OCI-LY1 (cell line): ENCODE measurements at regions not wholly inside any gene's neighbourhood (a gene's known extent, or its start where the extent isn't known, plus 50 kb on each side); places are given as distances from the start of the nearest gene placed in this dataset.

Source experiments
- H2AFZ ChIP-seq: fragments of 200-600 bp; sonication (generic), shearing (Covaris generic); 2 replicates; pipeline ENCODE4 v1.6.0; 2014; ENCODE audit warnings: antibody characterized with exemption, mild to moderate bottlenecking, low read length
- H3F3A ChIP-seq: fragments of 200-600 bp; sonication (generic), shearing (Covaris generic); 2 replicates; pipeline ENCODE4 v1.6.0; 2014; ENCODE audit warnings: mild to moderate bottlenecking, antibody characterized with exemption, low read length, moderate library complexity; ENCODE audit not compliant: insufficient read depth
- H3K27ac ChIP-seq: fragments of 200-600 bp; sonication (generic); 2 replicates; pipeline ENCODE4 v1.5.1; 2014; ENCODE audit warnings: low read length, mixed run types, mild to moderate bottlenecking, low read depth; ENCODE audit not compliant: poor library complexity, severe bottlenecking
- H3K27me3 ChIP-seq: fragments of 200-600 bp; sonication (generic); 2 replicates; pipeline ENCODE4 v1.6.0; 2014; ENCODE audit warnings: antibody characterized with exemption, mild to moderate bottlenecking, low read length, moderate library complexity; ENCODE audit not compliant: insufficient read depth
- H3K36me3 ChIP-seq: fragments of 200-600 bp; sonication (generic); 2 replicates; pipeline ENCODE4 v1.6.1; 2014; ENCODE audit warnings: mild to moderate bottlenecking, antibody characterized with exemption, low read length, moderate library complexity, mixed read lengths; ENCODE audit not compliant: insufficient read depth
- H3K4me1 ChIP-seq: fragments of 200-600 bp; sonication (generic); 2 replicates; pipeline ENCODE4 v1.5.1; 2014; ENCODE audit warnings: mild to moderate bottlenecking, low read length, moderate library complexity; ENCODE audit not compliant: insufficient read depth, severe bottlenecking
- H3K4me2 ChIP-seq: fragments of 200-600 bp; sonication (generic), shearing (Covaris generic); 2 replicates; pipeline ENCODE4 v1.6.1; 2014; ENCODE audit warnings: low read length
- H3K4me3 ChIP-seq: fragments of 200-600 bp; sonication (generic); 2 replicates; pipeline ENCODE4 v1.5.1; 2014; ENCODE audit warnings: low read length, low read depth, mild to moderate bottlenecking, mixed read lengths; ENCODE audit not compliant: poor library complexity, severe bottlenecking
- H3K79me2 ChIP-seq: fragments of 200-600 bp; shearing (Covaris generic); 2 replicates; pipeline ENCODE4 v1.6.1; 2016; ENCODE audit warnings: mixed run types, low read length, mixed read lengths; ENCODE audit not compliant: insufficient read depth
- H3K9ac ChIP-seq: fragments of 200-600 bp; sonication (generic), shearing (Covaris generic); 2 replicates; pipeline ENCODE4 v1.6.1; 2014; ENCODE audit warnings: mild to moderate bottlenecking, low read length, mixed read lengths
- H3K9me2 ChIP-seq: fragments of 200-600 bp; sonication (generic), shearing (Covaris generic); 2 replicates; pipeline ENCODE4 v1.6.1; 2014; ENCODE audit warnings: low read depth, mild to moderate bottlenecking, low read length, mixed read lengths
- H3K9me3 ChIP-seq: fragments of 200-600 bp; shearing (Covaris generic); 2 replicates; pipeline ENCODE4 v1.6.1; 2014; ENCODE audit warnings: low read length, mixed read lengths
- H4K20me1 ChIP-seq: fragments of 200-600 bp; sonication (generic), shearing (Covaris generic); 2 replicates; pipeline ENCODE4 v1.6.0; 2016; ENCODE audit warnings: mild to moderate bottlenecking, low read length; ENCODE audit not compliant: insufficient read depth
- EZH2 ChIP-seq: fragments of 200-600 bp; sonication (generic), shearing (Covaris generic); IDR thresholded peaks from 2 replicates; pipeline ENCODE4 v1.8.0; 2017; ENCODE audit warnings: borderline replicate concordance, mixed run types, mild to moderate bottlenecking, antibody characterized with exemption, low read length, moderate library complexity, mixed read lengths
- TF ChIP-seq, protein P1 (sequence below): fragments of 200-600 bp; sonication (generic), shearing (Covaris generic); IDR thresholded peaks from 2 replicates; pipeline ENCODE4 v1.5.1; 2017; ENCODE audit warnings: mild to moderate bottlenecking, antibody characterized with exemption, low read length, moderate library complexity, mixed read lengths

DNA sequence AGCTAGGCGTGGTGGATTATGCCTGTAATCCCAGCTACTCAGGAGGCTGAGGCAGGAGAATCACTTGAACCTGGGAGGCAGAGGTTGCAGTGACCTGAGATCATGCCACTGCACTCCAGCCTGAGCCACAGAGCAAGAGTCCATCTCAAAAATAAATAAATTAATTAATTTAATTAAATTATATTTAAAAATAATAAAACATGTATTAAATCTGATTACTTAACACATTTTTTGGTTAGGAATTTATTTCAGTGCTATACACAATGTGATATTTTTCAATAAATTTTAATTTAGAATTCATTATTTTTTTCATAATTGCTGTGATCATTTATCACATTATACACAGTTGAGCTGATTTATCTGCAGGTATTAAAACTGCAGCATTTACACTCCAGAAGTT, 1101.5 kb upstream of the MIR17HG start:
- H3F3A ChIP-seq: no peaks in the 10 kb centered on the region
- no peak overlapping the region for H3K4me3 ChIP-seq
- H3K9me2 ChIP-seq: peaks cover 2% of the 10 kb centered on the region; the same call in 1 of the 2 replicates
- H2AFZ ChIP-seq: no peak overlapping the region
- H3K79me2 ChIP-seq: no peaks in the 10 kb centered on the region
- H3K9ac ChIP-seq: no peak overlapping the region
- H4K20me1 ChIP-seq: no peaks in the 10 kb centered on the region; the same call in 1 of the 2 replicates
- no peaks in the 10 kb centered on the region for H3K4me1 ChIP-seq
- H3K4me2 ChIP-seq: no peak overlapping the region
- no peak overlapping the region for H3K27ac ChIP-seq
- no peaks in the 10 kb centered on the region for H3K9me3 ChIP-seq
- H3K27me3 ChIP-seq: no peaks in the 10 kb centered on the region
- TF ChIP-seq, protein P1, sequence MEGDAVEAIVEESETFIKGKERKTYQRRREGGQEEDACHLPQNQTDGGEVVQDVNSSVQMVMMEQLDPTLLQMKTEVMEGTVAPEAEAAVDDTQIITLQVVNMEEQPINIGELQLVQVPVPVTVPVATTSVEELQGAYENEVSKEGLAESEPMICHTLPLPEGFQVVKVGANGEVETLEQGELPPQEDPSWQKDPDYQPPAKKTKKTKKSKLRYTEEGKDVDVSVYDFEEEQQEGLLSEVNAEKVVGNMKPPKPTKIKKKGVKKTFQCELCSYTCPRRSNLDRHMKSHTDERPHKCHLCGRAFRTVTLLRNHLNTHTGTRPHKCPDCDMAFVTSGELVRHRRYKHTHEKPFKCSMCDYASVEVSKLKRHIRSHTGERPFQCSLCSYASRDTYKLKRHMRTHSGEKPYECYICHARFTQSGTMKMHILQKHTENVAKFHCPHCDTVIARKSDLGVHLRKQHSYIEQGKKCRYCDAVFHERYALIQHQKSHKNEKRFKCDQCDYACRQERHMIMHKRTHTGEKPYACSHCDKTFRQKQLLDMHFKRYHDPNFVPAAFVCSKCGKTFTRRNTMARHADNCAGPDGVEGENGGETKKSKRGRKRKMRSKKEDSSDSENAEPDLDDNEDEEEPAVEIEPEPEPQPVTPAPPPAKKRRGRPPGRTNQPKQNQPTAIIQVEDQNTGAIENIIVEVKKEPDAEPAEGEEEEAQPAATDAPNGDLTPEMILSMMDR: no peak
- no peak for TF ChIP-seq EZH2
- H3K36me3 ChIP-seq: no peaks in the 10 kb centered on the region

DNA sequence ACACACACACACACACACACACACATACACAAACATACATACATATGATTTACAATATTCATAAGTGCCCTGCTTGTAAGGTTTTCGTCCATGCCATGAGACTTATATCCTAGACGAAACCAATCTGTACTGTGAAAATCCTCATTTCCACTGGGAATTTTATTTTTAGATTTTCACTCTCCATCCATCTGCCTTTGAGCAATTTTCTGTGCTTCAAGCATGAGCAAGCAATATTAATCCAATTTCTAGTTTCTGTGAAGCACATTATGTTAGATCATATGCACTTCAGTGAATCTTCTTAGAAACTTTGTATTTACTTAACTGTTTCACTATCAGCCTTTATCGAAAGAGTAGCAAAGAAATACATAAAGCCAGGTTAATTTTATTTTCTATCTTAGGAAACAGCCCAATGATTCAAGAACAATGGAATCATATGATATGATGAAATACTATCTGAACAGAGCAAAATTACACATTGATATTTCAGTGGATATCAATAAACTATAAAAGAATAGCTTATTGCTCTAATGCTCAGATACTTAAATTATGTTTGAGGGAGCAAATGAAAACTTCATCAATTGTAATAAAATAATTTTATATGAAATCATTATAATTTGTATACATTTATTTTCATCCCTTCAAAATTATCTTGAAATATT, 1100.7 kb upstream of the MIR17HG start:
- no peaks in the 10 kb centered on the region for H4K20me1 ChIP-seq
- no peak overlapping the region for H3K4me3 ChIP-seq
- H3K4me1 ChIP-seq: no peaks in the 10 kb centered on the region
- H3K36me3 ChIP-seq: no peaks in the 10 kb centered on the region
- no peak overlapping the region for H3K27ac ChIP-seq
- peaks cover 2% of the 10 kb centered on the region; the same call in 1 of the 2 replicates for H3K9me2 ChIP-seq
- H3K27me3 ChIP-seq: no peaks in the 10 kb centered on the region
- no peaks in the 10 kb centered on the region for H3F3A ChIP-seq
- H3K9ac ChIP-seq: no peak overlapping the region
- H3K4me2 ChIP-seq: no peak overlapping the region
- no peaks in the 10 kb centered on the region for H3K9me3 ChIP-seq
- H3K79me2 ChIP-seq: no peaks in the 10 kb centered on the region
- TF ChIP-seq EZH2: no peak
- TF ChIP-seq, protein P1: no peak
- no peak overlapping the region for H2AFZ ChIP-seq

DNA sequence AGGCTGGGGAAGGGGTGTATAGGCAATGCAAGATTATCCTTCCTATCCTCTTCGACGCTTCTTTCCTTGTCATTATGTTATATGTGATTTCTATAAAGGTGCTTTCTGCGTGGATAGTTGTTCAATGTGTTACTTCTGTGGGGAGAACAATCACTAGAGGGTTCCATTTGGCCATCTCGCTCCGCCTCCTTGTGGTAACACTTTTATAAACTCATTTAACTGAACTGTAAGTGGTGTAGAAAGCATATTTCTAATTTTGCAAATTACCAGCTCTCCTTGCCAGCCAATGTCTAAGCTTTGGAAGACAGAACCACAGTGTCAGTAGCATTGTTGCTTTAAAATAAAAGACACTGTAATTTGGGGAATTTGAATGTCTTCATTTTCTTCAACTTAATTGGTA, 1093.7 kb upstream of the MIR17HG start:
- H2AFZ ChIP-seq: no peak overlapping the region
- no peaks in the 10 kb centered on the region for H3K9me3 ChIP-seq
- H3K4me3 ChIP-seq: no peak overlapping the region

More for the DNA sequence above, 1093.7 kb upstream of the MIR17HG start:
- Histone ChIP-seq H3K79me2 (no peaks in the 10 kb centered on the region), H3K9ac (no peak overlapping the region), H3K4me1 (no peaks in the 10 kb centered on the region), H4K20me1 (no peaks in the 10 kb centered on the region), H3K27me3 (no peaks in the 10 kb centered on the region), H3K9me2 (no peaks in the 10 kb centered on the region), H3F3A (no peaks in the 10 kb centered on the region), H3K4me2 (no peak overlapping the region), H3K27ac (no peak overlapping the region), H3K36me3 (no peaks in the 10 kb centered on the region)
- TF ChIP-seq EZH2: no peak
- TF ChIP-seq, protein P1: peak; percentile 10; the same call in 1 of the 2 replicates
